CD4-positive, alpha-beta T cell treated with Interleukin-17A for 1 hour (primary cell): ENCODE measurements at regions not wholly inside any gene's neighbourhood (a gene's known extent, or its start where the extent isn't known, plus 50 kb on each side); places are given as distances from the start of the nearest gene placed in this dataset.

ENCODE experiments used
- DNase-seq: peaks from one replicate; pipeline ENCODE4 v3.0.0-alpha.2; 2020

- no peak for DNase-seq
Observed at GRCh38 chr6:98487612-98488011, 346.8 kb upstream of the POU3F2 start.

GRCh38 chr6:98498144-98498775, 336.1 kb upstream of the POU3F2 start:
- no peak for DNase-seq

GRCh38 chr6:98498866-98499265, 335.5 kb upstream of the POU3F2 start:
- DNase-seq, result no peak

- DNase-seq, result no peak
Observed at GRCh38 chr6:98514073-98514720, 320.2 kb upstream of the POU3F2 start.

- DNase-seq, result no peak
Observed at GRCh38 chr6:98514796-98515195, 319.6 kb upstream of the POU3F2 start.

- DNase-seq, result no peak
Observed at GRCh38 chr6:98516206-98516605, 318.2 kb upstream of the POU3F2 start.

- no peak for DNase-seq
Observed at GRCh38 chr6:98516866-98517265, 317.5 kb upstream of the POU3F2 start.

GRCh38 chr6:98525860-98526259, 308.5 kb upstream of the POU3F2 start:
- no peak for DNase-seq

GRCh38 chr6:98526465-98526864, 307.9 kb upstream of the POU3F2 start:
- DNase-seq, result no peak

GRCh38 chr6:98529364-98529763, 305.0 kb upstream of the POU3F2 start:
- DNase-seq, result no peak

- no peak for DNase-seq
Observed at GRCh38 chr6:98530732-98531131, 303.6 kb upstream of the POU3F2 start.

- DNase-seq, result no peak
Observed at GRCh38 chr6:98532004-98532403, 302.4 kb upstream of the POU3F2 start.

GRCh38 chr6:98539741-98540140, 294.6 kb upstream of the POU3F2 start:
- no peak for DNase-seq

GRCh38 chr6:98546376-98546775, 288.0 kb upstream of the POU3F2 start:
- DNase-seq, result no peak

GRCh38 chr6:98547151-98547550, 287.2 kb upstream of the POU3F2 start:
- no peak for DNase-seq

GRCh38 chr6:98547634-98548033, 286.7 kb upstream of the POU3F2 start:
- DNase-seq, result no peak

- DNase-seq, result no peak
Observed at GRCh38 chr6:98548301-98548700, 286.1 kb upstream of the POU3F2 start.

GRCh38 chr6:98560418-98560817, 274.0 kb upstream of the POU3F2 start:
- no peak for DNase-seq

GRCh38 chr6:98560841-98561240, 273.5 kb upstream of the POU3F2 start:
- DNase-seq, result no peak

- no peak for DNase-seq
Observed at GRCh38 chr6:98566126-98566525, 268.2 kb upstream of the POU3F2 start.

GRCh38 chr6:98572579-98572978, 261.8 kb upstream of the POU3F2 start:
- DNase-seq, result no peak

GRCh38 chr6:98574984-98575383, 259.4 kb upstream of the POU3F2 start:
- no peak for DNase-seq

GRCh38 chr6:98576791-98577190, 257.6 kb upstream of the POU3F2 start:
- DNase-seq, result no peak

- DNase-seq, result no peak
Observed at GRCh38 chr6:98578016-98578415, 256.4 kb upstream of the POU3F2 start.

- no peak for DNase-seq
Observed at GRCh38 chr6:98579079-98579478, 255.3 kb upstream of the POU3F2 start.
